Upper lobe of left lung (tissue), 4 donors: ENCODE measurements at regions not wholly inside any gene's neighbourhood (a gene's known extent, or its start where the extent isn't known, plus 50 kb on each side); places are given as distances from the start of the nearest gene placed in this dataset.

ENCODE experiments used
- EP300 ChIP-seq, 4 donors: sonication (generic); formaldehyde crosslinking; IDR thresholded peaks; one replicate each; pipeline ENCODE4 v1.5.1; 2017; ENCODE audit warnings: antibody characterized with exemption in 4 of 4, control low read depth in 2 of 4
- POLR2A ChIP-seq, 4 donors: fragments of 450-650 bp; IDR thresholded peaks; one replicate each; pipeline ENCODE4 v1.5.1; 2016 to 2017; ENCODE audit warnings: antibody characterized with exemption in 4 of 4, mild to moderate bottlenecking in 2 of 4

DNA sequence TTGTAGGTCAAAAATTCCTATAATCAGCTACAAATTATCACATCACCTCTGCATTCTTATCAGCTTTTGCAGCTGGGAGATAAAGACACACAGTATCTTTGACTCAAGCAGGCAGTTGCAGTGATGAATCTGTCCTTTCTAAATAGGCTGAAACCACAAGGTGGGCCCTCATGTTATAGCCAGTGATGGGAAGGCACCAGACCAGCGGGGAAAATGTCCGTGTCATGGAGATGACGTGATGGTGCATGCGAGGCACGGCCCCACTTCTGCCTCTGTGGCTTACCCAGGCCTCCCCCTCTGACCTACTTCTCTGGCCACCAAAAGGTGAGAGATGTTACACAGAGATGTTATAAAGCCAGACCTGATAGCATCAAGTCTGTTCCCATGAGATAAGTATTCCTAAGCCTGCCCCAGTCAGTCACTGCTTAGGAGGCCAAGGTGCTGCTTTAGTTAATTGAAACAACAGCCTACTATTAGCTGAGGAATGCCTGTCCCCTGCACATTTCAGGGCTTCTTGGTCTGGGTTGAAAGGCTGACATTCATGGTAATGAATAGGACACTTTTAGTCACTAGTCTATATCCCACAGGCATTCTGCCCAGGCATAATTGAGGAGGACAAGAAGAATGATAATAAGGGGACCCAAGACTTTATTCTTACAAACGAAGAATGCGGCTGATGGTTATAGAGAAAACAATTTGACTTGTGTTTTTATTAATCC, 327.9 kb downstream of the LPIN1 start:
- TF ChIP-seq EP300 (IDR thresholded peaks at IDR 0.05) (no peak), POLR2A (IDR thresholded peaks at IDR 0.05) (no peak)
